Heart left ventricle (tissue), 16 donors: ENCODE measurements at regions not wholly inside any gene's neighbourhood (a gene's known extent, or its start where the extent isn't known, plus 50 kb on each side); places are given as distances from the start of the nearest gene placed in this dataset.

Experiments used
- ATAC-seq, 4 donors: fragments of 200-7000 bp; cut with Tn5 transposase; one replicate each; pipeline ENCODE4 v1.9.1; 2020 to 2022; ENCODE audit warnings: moderate library complexity in 4 of 4, mild to moderate bottlenecking in 3 of 4, moderate number of reproducible peaks in 1 of 4
- DNase-seq, 5 donors: peaks; one replicate each; pipeline ENCODE4 v3.0.0-alpha.2; 2020
- H3K27ac ChIP-seq, 12 donors: fragments of 200-600 bp; sonication (generic) in 4 of 12; one replicate each; pipeline versions ENCODE4 v1.5.0 to v1.8.0; 2016 to 2022; ENCODE audit warnings: mild to moderate bottlenecking in 2 of 12
- H3K27me3 ChIP-seq, 9 donors: fragments of 200-600 bp; sonication (generic) in 2 of 9; one replicate each; pipeline versions ENCODE4 v1.5.1 to v1.8.0; 2016 to 2022; ENCODE audit warnings: mild to moderate bottlenecking in 3 of 9
- H3K36me3 ChIP-seq, 9 donors: fragments of 200-600 bp; sonication (generic) in 2 of 9; one replicate each; pipeline versions ENCODE4 v1.5.0 to v1.8.0; 2018 to 2022; ENCODE audit warnings: mild to moderate bottlenecking in 2 of 9
- H3K4me1 ChIP-seq, 12 donors: fragments of 200-600 bp; sonication (generic) in 4 of 12; one replicate each; pipeline versions ENCODE4 v1.5.0 to v1.8.0; 2016 to 2022; ENCODE audit warnings: mild to moderate bottlenecking in 3 of 12
- H3K4me3 ChIP-seq, 12 donors: fragments of 200-600 bp; sonication (generic) in 4 of 12; one replicate each; pipeline versions ENCODE4 v1.5.0 to v1.8.0; 2017 to 2022; ENCODE audit warnings: mild to moderate bottlenecking in 9 of 12, moderate library complexity in 4 of 12
- H3K9me3 ChIP-seq, 12 donors: fragments of 200-600 bp; sonication (generic) in 4 of 12; one replicate each; pipeline versions ENCODE4 v1.5.0 to v1.8.0; 2016 to 2022; ENCODE audit warnings: mild to moderate bottlenecking in 1 of 12
- POLR2A ChIP-seq, 2 donors: fragments of 450-650 bp; IDR thresholded peaks; one replicate each; pipeline ENCODE4 v1.6.1; 2017; ENCODE audit warnings: antibody characterized with exemption in 2 of 2, mild to moderate bottlenecking in 2 of 2, moderate library complexity in 2 of 2
- WGBS, 4 donors: extraction: QIAGEN DNeasy Blood & Tissue Kit in 2 of 4; methylation state at CpG; one replicate each; pipeline versions ENCODE4 v1.1.5 to v1.1.7; 2013 to 2018; 5-methylcytosine and 5-hydroxymethylcytosine counted together
- intact Hi-C, 10 donors: fragments of 100-400 bp; cut with DNase I; formaldehyde crosslinking; loops; one replicate each; pipeline versions ENCODE4 v1.11.1 to v1.14.2; 2022
- TF ChIP-seq, protein P1 (sequence below), 12 donors: fragments of 200-600 bp; sonication (generic) in 4 of 12; IDR thresholded peaks; one replicate each; pipeline versions ENCODE4 v1.5.0 to v1.8.0; 2018 to 2022; ENCODE audit warnings: antibody characterized with exemption in 12 of 12, mild to moderate bottlenecking in 5 of 12
- donor health status: ischemic (EF 13 %, LVEDD 7.1; RV severe dilation, severe dysfunction).
- donor health status: healthy with polysubstance abuse.
- donor health status: DM: no; HTN: yes; CAD: no.
- donor health status: DM: no; HTN: no; CAD: no.
- donor health status: ischemic (EF 25% LVEDD 6.9; RV normal size, moderate dysfunction).
- donor health status: ischemic (EF 25% LVEDD 5.7; RV mildly dilated, moderate dysfunction).
- donor health status: healthy.
- donor health status: DM: yes; HTN: yes; CAD: no.
- donor health status: ischemic (EF 35%, LVEDD 5.7; RV mildly dilated, moderate dysfunction).
- donor health status: nonischemic (EF 11% LVEDD 7.7; RV severe dilation, severe dysfunction).
- donor health status: DM: yes; HTN: yes; CAD: no.
- donor health status: PGD.
- donor health status: ischemic (EF 29% LVEDD 5.4; RV normal size, mild dysfunction).
- donor health status: nonischemic (EF 23%, LVEDD 6.1; RV moderate dilation, normal function).

DNA sequence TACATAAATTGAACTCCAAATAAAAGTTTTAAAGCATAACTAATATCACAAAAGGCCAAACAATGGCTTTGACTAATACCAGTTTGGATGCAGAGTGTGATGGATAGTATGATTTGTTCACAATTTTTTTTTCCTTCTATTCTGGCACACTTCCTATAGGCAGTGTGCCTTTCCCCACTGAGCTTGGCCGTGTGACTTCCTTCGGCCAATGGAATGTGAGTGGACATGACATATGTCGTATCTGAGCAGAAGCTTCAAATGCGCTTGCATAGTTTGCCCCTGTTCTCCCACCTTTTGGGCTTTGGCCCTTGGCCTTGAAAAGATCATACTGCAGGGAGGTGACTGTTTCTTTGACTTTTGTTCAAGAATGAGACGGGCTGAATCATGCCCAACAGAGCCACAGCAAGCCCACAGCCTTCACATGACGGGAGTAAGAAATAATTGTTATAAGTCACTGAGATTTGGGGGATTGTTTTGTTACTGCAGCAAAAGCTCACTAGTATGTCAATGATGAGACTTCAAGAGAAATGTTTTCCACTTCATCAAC is 279.9 kb upstream of the NEBL start:
- H3K27me3 ChIP-seq: peaks cover 0 to 26% (median 0%) of the 10 kb centered on the region in 9 donors
- peaks cover 0 to 8% (median 0%) of the 10 kb centered on the region in 12 donors for H3K9me3 ChIP-seq
- no peak overlapping the region for H3K27ac ChIP-seq
- intact Hi-C loops: no loop called here
- no peaks in the 10 kb centered on the region for H3K36me3 ChIP-seq
- peaks cover 0 to 26% (median 6%) of the 10 kb centered on the region in 12 donors for H3K4me1 ChIP-seq
- 69 to 89% (median 85%) methylated on average over 6 of the region's 6 CpGs for whole genome bisulfite sequencing, 4 donors
- ATAC-seq (no peak), DNase-seq (no peak)
- no peak for TF ChIP-seq POLR2A (IDR thresholded peaks at IDR 0.05)
- TF ChIP-seq, protein P1, sequence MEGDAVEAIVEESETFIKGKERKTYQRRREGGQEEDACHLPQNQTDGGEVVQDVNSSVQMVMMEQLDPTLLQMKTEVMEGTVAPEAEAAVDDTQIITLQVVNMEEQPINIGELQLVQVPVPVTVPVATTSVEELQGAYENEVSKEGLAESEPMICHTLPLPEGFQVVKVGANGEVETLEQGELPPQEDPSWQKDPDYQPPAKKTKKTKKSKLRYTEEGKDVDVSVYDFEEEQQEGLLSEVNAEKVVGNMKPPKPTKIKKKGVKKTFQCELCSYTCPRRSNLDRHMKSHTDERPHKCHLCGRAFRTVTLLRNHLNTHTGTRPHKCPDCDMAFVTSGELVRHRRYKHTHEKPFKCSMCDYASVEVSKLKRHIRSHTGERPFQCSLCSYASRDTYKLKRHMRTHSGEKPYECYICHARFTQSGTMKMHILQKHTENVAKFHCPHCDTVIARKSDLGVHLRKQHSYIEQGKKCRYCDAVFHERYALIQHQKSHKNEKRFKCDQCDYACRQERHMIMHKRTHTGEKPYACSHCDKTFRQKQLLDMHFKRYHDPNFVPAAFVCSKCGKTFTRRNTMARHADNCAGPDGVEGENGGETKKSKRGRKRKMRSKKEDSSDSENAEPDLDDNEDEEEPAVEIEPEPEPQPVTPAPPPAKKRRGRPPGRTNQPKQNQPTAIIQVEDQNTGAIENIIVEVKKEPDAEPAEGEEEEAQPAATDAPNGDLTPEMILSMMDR (IDR thresholded peaks at IDR 0.05): no peak
- H3K4me3 ChIP-seq: no peak overlapping the region

DNA sequence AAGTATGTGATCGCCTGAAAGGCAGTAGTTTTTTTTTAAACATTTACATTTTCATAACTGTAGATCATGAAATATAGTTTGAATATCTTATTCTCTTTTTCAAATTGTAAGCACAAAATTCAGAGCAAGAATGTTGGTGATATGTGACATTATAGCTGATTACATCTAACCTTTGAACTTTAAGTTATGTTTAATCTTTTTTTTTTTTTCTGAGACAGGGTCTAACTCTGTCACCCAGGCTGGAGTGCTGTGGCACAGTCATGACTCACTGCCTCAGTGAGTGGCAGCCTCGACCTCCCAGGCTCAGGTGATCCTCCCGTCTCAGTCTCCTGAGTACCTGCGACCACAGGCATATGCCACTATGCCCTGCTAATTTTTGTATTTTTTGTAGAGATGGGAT is 278.7 kb upstream of the NEBL start:
- 87 to 95% (median 94%) methylated on average over 4 of the region's 4 CpGs for WGBS, 4 donors
- DNase-seq (no peak), ATAC-seq (no peak)
- Histone ChIP-seq H3K27ac (no peak overlapping the region), H3K36me3 (no peaks in the 10 kb centered on the region), H3K9me3 (peaks cover 0 to 8% (median 0%) of the 10 kb centered on the region in 12 donors), H3K4me3 (no peak overlapping the region), H3K4me1 (peaks cover 0 to 26% (median 6%) of the 10 kb centered on the region in 12 donors), H3K27me3 (peaks cover 0 to 31% (median 0%) of the 10 kb centered on the region in 9 donors)
- TF ChIP-seq POLR2A (IDR thresholded peaks at IDR 0.05): no peak
- TF ChIP-seq, protein P1 (IDR thresholded peaks at IDR 0.05): no peak
- intact Hi-C loops: no loop called here

DNA sequence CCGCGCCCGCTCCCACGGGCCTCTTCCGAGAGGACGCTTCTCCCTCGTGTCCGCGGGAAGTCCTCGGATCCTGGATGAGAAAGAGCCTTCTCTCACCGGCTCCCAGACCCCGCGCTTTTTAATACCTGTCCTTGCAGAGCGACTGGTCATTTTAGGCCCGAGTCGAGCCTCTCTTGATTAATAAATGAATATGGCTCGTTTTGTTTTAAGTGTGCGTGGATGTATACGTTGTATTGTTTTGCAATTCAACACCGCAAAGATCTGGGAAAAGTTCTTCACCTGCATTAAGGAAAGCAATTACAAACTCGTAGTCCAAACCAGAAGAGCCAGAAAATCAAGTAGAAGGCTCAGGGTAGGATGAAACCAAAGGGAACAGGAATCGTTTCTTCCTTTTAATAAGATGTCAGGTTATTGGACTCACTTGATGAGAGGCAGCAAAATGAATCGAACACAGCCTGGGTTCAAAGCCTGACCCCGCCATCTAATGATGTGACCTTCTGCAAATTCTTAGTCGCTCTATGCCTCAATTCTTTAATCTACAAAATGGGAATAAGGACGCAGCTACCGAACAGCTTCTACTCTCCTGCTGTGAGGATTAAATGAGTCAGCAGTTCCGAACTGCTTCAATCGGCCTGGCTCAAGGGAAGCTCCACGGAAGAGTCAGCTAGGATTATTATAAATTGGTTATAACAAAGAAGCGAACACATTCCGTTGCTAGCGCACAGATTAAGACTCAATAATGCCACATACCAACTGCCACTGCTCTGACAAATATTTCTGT is 277.8 kb upstream of the NEBL start:
- WGBS, 4 donors: 37 to 49% (median 40%) methylated on average over 29 to 33 of the region's 33 CpGs
- no peak for DNase-seq
- Histone ChIP-seq H3K9me3 (peaks cover 0 to 5% (median 0%) of the 10 kb centered on the region in 12 donors), H3K4me1 (peaks cover 0 to 26% (median 6%) of the 10 kb centered on the region in 12 donors), H3K36me3 (no peaks in the 10 kb centered on the region), H3K27ac (peak overlapping the region in 11 of 12 donors; percentile 6 to 76 (median 52)), H3K4me3 (peak overlapping the region; percentile 50 to 74 (median 62)), H3K27me3 (peaks cover 0 to 31% (median 0%) of the 10 kb centered on the region in 9 donors)
- ATAC-seq: no peak
- TF ChIP-seq POLR2A (IDR thresholded peaks at IDR 0.05): no peak
- TF ChIP-seq, protein P1 (IDR thresholded peaks at IDR 0.05): no peak
- intact Hi-C loops: no loop called here
